ENCODE measurements at regions not wholly inside any gene's neighbourhood (a gene's known extent, or its start where the extent isn't known, plus 50 kb on each side); places are given as distances from the start of the nearest gene placed in this dataset.
"Not testable (repeated sequence)": the region's sequence is repeated elsewhere in the genome, so short reads cannot be mapped to it uniquely, and the experiment has no call there.

GRCh38 chr2:129008055-129008880 lies 689.6 kb upstream of the HS6ST1 start:
- no peak for DNase-seq

GRCh38 chr2:129008881-129009554 lies 690.4 kb upstream of the HS6ST1 start:
- DNase-seq: no peak

GRCh38 chr2:129009555-129010146 lies 691.0 kb upstream of the HS6ST1 start:
- DNase-seq: no peak

- DNase-seq: no peak
These were observed 691.6 kb upstream of the HS6ST1 start for GRCh38 chr2:129010262-129010661.

- DNase-seq: no peak
These were observed 692.9 kb upstream of the HS6ST1 start for GRCh38 chr2:129011466-129012061.

- no peak for DNase-seq
These were observed 695.8 kb upstream of the HS6ST1 start for GRCh38 chr2:129014432-129014831.

GRCh38 chr2:129015397-129016285 lies 697.0 kb upstream of the HS6ST1 start:
- no peak for DNase-seq

GRCh38 chr2:129016972-129017371 lies 698.3 kb upstream of the HS6ST1 start:
- DNase-seq: no peak

GRCh38 chr2:129024796-129025195 lies 706.1 kb upstream of the HS6ST1 start:
- DNase-seq: no peak

GRCh38 chr2:129035992-129036391 lies 717.3 kb upstream of the HS6ST1 start:
- DNase-seq: no peak

GRCh38 chr2:129043677-129044076 lies 725.0 kb upstream of the HS6ST1 start:
- DNase-seq: not testable (repeated sequence)

GRCh38 chr2:129046475-129046874 lies 727.8 kb upstream of the HS6ST1 start:
- DNase-seq: not testable (repeated sequence)

- DNase-seq: no peak
These were observed 731.4 kb upstream of the HS6ST1 start for GRCh38 chr2:129050101-129050500.

- no peak for DNase-seq
These were observed 736.6 kb upstream of the HS6ST1 start for GRCh38 chr2:129055242-129055641.

GRCh38 chr2:129055824-129056223 lies 737.2 kb upstream of the HS6ST1 start:
- DNase-seq: no peak

GRCh38 chr2:129056309-129056958 lies 737.8 kb upstream of the HS6ST1 start:
- no peak for DNase-seq

- no peak for DNase-seq
These were observed 738.3 kb upstream of the HS6ST1 start for GRCh38 chr2:129056959-129057317.

GRCh38 chr2:129058981-129059380 lies 740.3 kb upstream of the HS6ST1 start:
- no peak for DNase-seq

- no peak for DNase-seq
These were observed 740.8 kb upstream of the HS6ST1 start for GRCh38 chr2:129059476-129059875.

- DNase-seq: no peak
These were observed 742.6 kb upstream of the HS6ST1 start for GRCh38 chr2:129061069-129061768.

- DNase-seq: no peak
These were observed 743.1 kb upstream of the HS6ST1 start for GRCh38 chr2:129061769-129062121.

Data from activated CD8-positive, alpha-beta memory T cell treated with anti-CD3 and anti-CD28 coated beads, Interleukin-2, amount 50 U/mL, for 48 hours (primary cell).